KMS-11 (cell line): ENCODE measurements at regions not wholly inside any gene's neighbourhood (a gene's known extent, or its start where the extent isn't known, plus 50 kb on each side); places are given as distances from the start of the nearest gene placed in this dataset.

Source experiments
- H2AFZ ChIP-seq: fragments of 200-600 bp; sonication (generic); 2 replicates; pipeline ENCODE4 v1.6.1; 2016; ENCODE audit warnings: antibody characterized with exemption, mixed run types, low read depth
- H3K27ac ChIP-seq: fragments of 200-600 bp; sonication (generic); 2 replicates; pipeline ENCODE4 v1.6.1; 2016; ENCODE audit warnings: mild to moderate bottlenecking, mixed run types
- H3K27me3 ChIP-seq: fragments of 200-600 bp; sonication (generic); 2 replicates; pipeline ENCODE4 v1.6.1; 2017; ENCODE audit warnings: mild to moderate bottlenecking, low read depth, mixed run types, moderate library complexity; ENCODE audit not compliant: insufficient read depth
- H3K36me3 ChIP-seq: fragments of 200-600 bp; sonication (generic); 2 replicates; pipeline ENCODE4 v1.6.1; 2017; ENCODE audit warnings: mild to moderate bottlenecking, mixed run types; ENCODE audit not compliant: insufficient read depth
- H3K4me1 ChIP-seq: fragments of 200-600 bp; sonication (generic); 2 replicates; pipeline ENCODE4 v1.6.1; 2016; ENCODE audit warnings: mild to moderate bottlenecking, low read depth, mixed run types; ENCODE audit not compliant: poor library complexity, severe bottlenecking
- H3K4me2 ChIP-seq: fragments of 200-600 bp; sonication (generic); 2 replicates; pipeline ENCODE4 v1.7.0; 2016; ENCODE audit warnings: mild to moderate bottlenecking, mixed run types
- H3K4me3 ChIP-seq: fragments of 200-600 bp; sonication (generic); IDR thresholded peaks from 2 replicates; pipeline ENCODE4 v1.6.1; 2017; ENCODE audit warnings: low read depth, low read length, mixed read lengths; ENCODE audit not compliant: insufficient read depth
- H3K79me2 ChIP-seq: fragments of 200-600 bp; sonication (generic); 2 replicates; pipeline ENCODE4 v1.6.1; 2016; ENCODE audit warnings: low read depth, mixed run types; ENCODE audit not compliant: insufficient read depth
- H3K9ac ChIP-seq: fragments of 200-600 bp; sonication (generic); 2 replicates; pipeline ENCODE4 v1.6.1; 2016; ENCODE audit warnings: mild to moderate bottlenecking, mixed run types
- H4K20me1 ChIP-seq: fragments of 200-600 bp; sonication (generic); 2 replicates; pipeline ENCODE4 v1.6.1; 2016; ENCODE audit warnings: mild to moderate bottlenecking, mixed run types; ENCODE audit not compliant: insufficient read depth
- TF ChIP-seq, protein P1 (sequence below): fragments of 200-600 bp; sonication (generic); conservative IDR thresholded peaks from 2 replicates; pipeline ENCODE4 v1.6.1; 2017; ENCODE audit warnings: low read depth, mild to moderate bottlenecking, antibody characterized with exemption, low read length, moderate library complexity, mixed read lengths

DNA sequence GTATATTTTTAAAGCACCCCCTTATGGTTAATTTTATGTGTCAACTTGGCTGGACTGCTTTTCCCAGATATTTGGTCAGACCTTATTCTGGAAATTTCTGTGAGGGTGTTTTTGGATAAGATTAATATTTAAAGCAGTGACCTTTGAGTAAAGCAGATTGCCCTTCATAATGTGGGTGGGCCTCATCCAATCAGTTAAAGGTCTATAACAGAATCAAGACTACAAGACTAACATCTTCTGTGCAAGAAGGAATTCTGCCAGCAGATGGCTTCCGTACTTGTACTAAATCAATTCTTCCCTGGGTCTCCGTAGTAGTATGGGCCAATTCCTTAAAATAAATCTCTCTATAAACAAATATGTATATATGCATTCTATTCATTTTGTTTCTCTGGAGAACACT is 257.6 kb downstream of the ETNK1 start:
- Histone ChIP-seq H3K27me3 (peaks cover 2% of the 10 kb centered on the region; the same call in 1 of the 2 replicates), H3K79me2 (no peaks in the 10 kb centered on the region), H3K27ac (no peak overlapping the region), H4K20me1 (no peaks in the 10 kb centered on the region), H3K4me2 (no peak overlapping the region), H3K36me3 (no peaks in the 10 kb centered on the region), H2AFZ (no peak overlapping the region), H3K4me1 (no peaks in the 10 kb centered on the region), H3K4me3 (no peak overlapping the region), H3K9ac (no peak overlapping the region)
- TF ChIP-seq, protein P1, sequence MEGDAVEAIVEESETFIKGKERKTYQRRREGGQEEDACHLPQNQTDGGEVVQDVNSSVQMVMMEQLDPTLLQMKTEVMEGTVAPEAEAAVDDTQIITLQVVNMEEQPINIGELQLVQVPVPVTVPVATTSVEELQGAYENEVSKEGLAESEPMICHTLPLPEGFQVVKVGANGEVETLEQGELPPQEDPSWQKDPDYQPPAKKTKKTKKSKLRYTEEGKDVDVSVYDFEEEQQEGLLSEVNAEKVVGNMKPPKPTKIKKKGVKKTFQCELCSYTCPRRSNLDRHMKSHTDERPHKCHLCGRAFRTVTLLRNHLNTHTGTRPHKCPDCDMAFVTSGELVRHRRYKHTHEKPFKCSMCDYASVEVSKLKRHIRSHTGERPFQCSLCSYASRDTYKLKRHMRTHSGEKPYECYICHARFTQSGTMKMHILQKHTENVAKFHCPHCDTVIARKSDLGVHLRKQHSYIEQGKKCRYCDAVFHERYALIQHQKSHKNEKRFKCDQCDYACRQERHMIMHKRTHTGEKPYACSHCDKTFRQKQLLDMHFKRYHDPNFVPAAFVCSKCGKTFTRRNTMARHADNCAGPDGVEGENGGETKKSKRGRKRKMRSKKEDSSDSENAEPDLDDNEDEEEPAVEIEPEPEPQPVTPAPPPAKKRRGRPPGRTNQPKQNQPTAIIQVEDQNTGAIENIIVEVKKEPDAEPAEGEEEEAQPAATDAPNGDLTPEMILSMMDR, result no peak

GRCh38 chr12:22893878-22894277 is 268.9 kb downstream of the ETNK1 start:
- Histone ChIP-seq H3K4me3 (no peak overlapping the region), H4K20me1 (no peaks in the 10 kb centered on the region), H2AFZ (no peak overlapping the region), H3K4me2 (no peak overlapping the region), H3K4me1 (no peaks in the 10 kb centered on the region), H3K36me3 (no peaks in the 10 kb centered on the region), H3K27me3 (no peaks in the 10 kb centered on the region), H3K79me2 (no peaks in the 10 kb centered on the region), H3K27ac (no peak overlapping the region), H3K9ac (no peak overlapping the region)
- TF ChIP-seq, protein P1, result no peak

- no peaks in the 10 kb centered on the region for H3K4me1 ChIP-seq
- no peaks in the 10 kb centered on the region for H3K27me3 ChIP-seq
- no peaks in the 10 kb centered on the region for H3K36me3 ChIP-seq
- no peak overlapping the region for H3K4me2 ChIP-seq
- H3K9ac ChIP-seq, result no peak overlapping the region
- H4K20me1 ChIP-seq, result no peaks in the 10 kb centered on the region
- no peak overlapping the region for H2AFZ ChIP-seq
- no peak overlapping the region for H3K4me3 ChIP-seq
- H3K27ac ChIP-seq, result no peak overlapping the region
- TF ChIP-seq, protein P1, result no peak
- H3K79me2 ChIP-seq, result no peaks in the 10 kb centered on the region
Measured at GRCh38 chr12:22899184-22899583, 274.2 kb downstream of the ETNK1 start.

DNA sequence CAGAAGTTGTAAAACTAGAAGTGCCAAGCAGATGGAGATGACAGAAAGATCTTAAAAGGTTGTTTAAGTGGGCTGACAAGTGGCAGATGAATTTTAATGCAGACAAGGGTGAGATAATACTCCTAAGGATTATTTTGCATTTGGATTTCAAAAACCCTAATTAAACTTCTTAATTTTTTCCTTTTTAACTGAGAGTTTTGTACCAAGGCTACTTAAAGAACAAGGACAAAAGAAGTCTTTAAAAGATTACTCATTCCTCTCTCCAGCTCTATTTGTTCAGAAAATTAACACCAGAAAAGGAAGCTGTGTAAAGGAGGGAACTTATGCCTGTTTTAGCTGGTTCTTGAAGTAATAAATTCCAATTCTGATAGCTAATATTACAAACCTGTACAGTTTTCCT is 275.4 kb downstream of the ETNK1 start:
- Histone ChIP-seq H3K4me2 (no peak overlapping the region), H3K9ac (no peak overlapping the region), H3K4me3 (no peak overlapping the region), H3K36me3 (no peaks in the 10 kb centered on the region), H2AFZ (no peak overlapping the region), H3K79me2 (no peaks in the 10 kb centered on the region), H3K4me1 (no peaks in the 10 kb centered on the region), H4K20me1 (no peaks in the 10 kb centered on the region), H3K27me3 (no peaks in the 10 kb centered on the region), H3K27ac (no peak overlapping the region)
- TF ChIP-seq, protein P1, result no peak

GRCh38 chr12:22904485-22904884 is 279.5 kb downstream of the ETNK1 start:
- Histone ChIP-seq H3K9ac (no peak overlapping the region), H3K27ac (no peak overlapping the region), H4K20me1 (no peaks in the 10 kb centered on the region), H3K27me3 (no peaks in the 10 kb centered on the region), H3K36me3 (no peaks in the 10 kb centered on the region), H3K79me2 (no peaks in the 10 kb centered on the region), H3K4me3 (no peak overlapping the region), H2AFZ (no peak overlapping the region), H3K4me2 (no peak overlapping the region), H3K4me1 (no peaks in the 10 kb centered on the region)
- TF ChIP-seq, protein P1, result no peak
